Upper lobe of left lung (tissue), 6 donors: ENCODE measurements at regions not wholly inside any gene's neighbourhood (a gene's known extent, or its start where the extent isn't known, plus 50 kb on each side); places are given as distances from the start of the nearest gene placed in this dataset.

Experiments
- ATAC-seq, 2 donors: fragments of 200-7000 bp; cut with Tn5 transposase; one replicate each; pipeline ENCODE4 v1.9.1; 2022; ENCODE audit warnings: mild to moderate bottlenecking in 2 of 2, moderate library complexity in 2 of 2; ENCODE audit not compliant: low FRiP score in 2 of 2
- DNase-seq, 2 donors: peaks; one replicate each; pipeline ENCODE4 v3.0.0-alpha.2; 2019 to 2020
- H3K27ac ChIP-seq, 4 donors: fragments of 200-600 bp; sonication (generic); one replicate each; pipeline ENCODE4 v1.5.1; 2016 to 2019
- H3K27me3 ChIP-seq, 4 donors: fragments of 200-600 bp; sonication (generic); one replicate each; pipeline ENCODE4 v1.5.1; 2017 to 2019
- H3K36me3 ChIP-seq, 4 donors: fragments of 200-600 bp; sonication (generic); one replicate each; pipeline ENCODE4 v1.5.1; 2016 to 2019
- H3K4me1 ChIP-seq, 4 donors: fragments of 200-600 bp; sonication (generic); one replicate each; pipeline ENCODE4 v1.5.1; 2018 to 2019
- H3K4me3 ChIP-seq, 4 donors: fragments of 200-600 bp; sonication (generic); one replicate each; pipeline ENCODE4 v1.5.1; 2017 to 2019; ENCODE audit warnings: mild to moderate bottlenecking in 2 of 4, moderate library complexity in 1 of 4
- H3K9me3 ChIP-seq, 4 donors: fragments of 200-600 bp; sonication (generic); one replicate each; pipeline ENCODE4 v1.5.1; 2018 to 2019
- EP300 ChIP-seq, 4 donors: sonication (generic); formaldehyde crosslinking; IDR thresholded peaks; one replicate each; pipeline ENCODE4 v1.5.1; 2017; ENCODE audit warnings: antibody characterized with exemption in 4 of 4, control low read depth in 2 of 4
- POLR2A ChIP-seq, 4 donors: fragments of 450-650 bp; IDR thresholded peaks; one replicate each; pipeline ENCODE4 v1.5.1; 2016 to 2017; ENCODE audit warnings: antibody characterized with exemption in 4 of 4, mild to moderate bottlenecking in 2 of 4
- POLR2AphosphoS5 ChIP-seq, 2 donors: sonication (generic); formaldehyde crosslinking; IDR thresholded peaks; one replicate each; pipeline ENCODE4 v1.5.1; 2017; ENCODE audit warnings: antibody characterized with exemption in 2 of 2
- WGBS, 2 donors: methylation state at CpG; one replicate each; pipeline ENCODE4 v1.1.5; 2017 to 2018; 5-methylcytosine and 5-hydroxymethylcytosine counted together
- TF ChIP-seq, protein P1 (sequence below), 6 experiments: fragments of 450-650 bp in 4 of 6; fragments of 200-600 bp in 2 of 6; sonication (generic) in 2 of 6; IDR thresholded peaks; one replicate each; pipeline ENCODE4 v1.5.1; 2016 to 2019; ENCODE audit warnings: antibody characterized with exemption in 6 of 6
- donor health status: DM: no; HTN: no; CAD: no; lungs with moderate emphysema.
- donor health status: DM: no; HTN: yes; CAD: no; lungs with severe emphysema.

DNA sequence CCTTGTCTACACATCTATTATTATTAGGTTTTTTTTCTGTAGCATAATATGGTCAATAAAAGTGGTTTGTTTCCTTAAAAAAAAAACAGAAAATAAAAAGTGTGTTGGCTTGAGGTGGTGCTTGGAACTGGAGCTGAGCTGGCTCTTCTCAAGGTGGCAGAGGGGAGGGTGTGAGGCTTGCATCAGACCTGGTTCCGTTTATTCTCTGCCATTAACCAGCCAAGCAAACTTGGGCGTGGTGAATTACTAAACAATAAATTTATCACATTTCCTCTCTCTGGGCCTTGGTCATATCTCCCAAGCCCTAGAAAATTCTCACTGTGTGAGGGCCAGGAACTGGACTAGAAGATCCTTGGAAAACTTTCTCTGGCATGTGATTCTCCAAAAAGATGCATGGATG lies 427.5 kb upstream of the MKI67 start:
- no peak for ATAC-seq
- 50 to 59% methylated on average over 2 of the region's 2 CpGs for WGBS, 2 donors
- Histone ChIP-seq H3K4me3 (no peak overlapping the region), H3K27ac (no peak overlapping the region), H3K4me1 (no peaks in the 10 kb centered on the region), H3K27me3 (no peaks in the 10 kb centered on the region), H3K36me3 (no peaks in the 10 kb centered on the region), H3K9me3 (no peaks in the 10 kb centered on the region)
- TF ChIP-seq POLR2A (IDR thresholded peaks at IDR 0.05) (no peak), POLR2AphosphoS5 (IDR thresholded peaks at IDR 0.05) (no peak), EP300 (IDR thresholded peaks at IDR 0.05) (no peak)
- TF ChIP-seq, protein P1, sequence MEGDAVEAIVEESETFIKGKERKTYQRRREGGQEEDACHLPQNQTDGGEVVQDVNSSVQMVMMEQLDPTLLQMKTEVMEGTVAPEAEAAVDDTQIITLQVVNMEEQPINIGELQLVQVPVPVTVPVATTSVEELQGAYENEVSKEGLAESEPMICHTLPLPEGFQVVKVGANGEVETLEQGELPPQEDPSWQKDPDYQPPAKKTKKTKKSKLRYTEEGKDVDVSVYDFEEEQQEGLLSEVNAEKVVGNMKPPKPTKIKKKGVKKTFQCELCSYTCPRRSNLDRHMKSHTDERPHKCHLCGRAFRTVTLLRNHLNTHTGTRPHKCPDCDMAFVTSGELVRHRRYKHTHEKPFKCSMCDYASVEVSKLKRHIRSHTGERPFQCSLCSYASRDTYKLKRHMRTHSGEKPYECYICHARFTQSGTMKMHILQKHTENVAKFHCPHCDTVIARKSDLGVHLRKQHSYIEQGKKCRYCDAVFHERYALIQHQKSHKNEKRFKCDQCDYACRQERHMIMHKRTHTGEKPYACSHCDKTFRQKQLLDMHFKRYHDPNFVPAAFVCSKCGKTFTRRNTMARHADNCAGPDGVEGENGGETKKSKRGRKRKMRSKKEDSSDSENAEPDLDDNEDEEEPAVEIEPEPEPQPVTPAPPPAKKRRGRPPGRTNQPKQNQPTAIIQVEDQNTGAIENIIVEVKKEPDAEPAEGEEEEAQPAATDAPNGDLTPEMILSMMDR (IDR thresholded peaks at IDR 0.05): no peak
- DNase-seq: no peak

DNA sequence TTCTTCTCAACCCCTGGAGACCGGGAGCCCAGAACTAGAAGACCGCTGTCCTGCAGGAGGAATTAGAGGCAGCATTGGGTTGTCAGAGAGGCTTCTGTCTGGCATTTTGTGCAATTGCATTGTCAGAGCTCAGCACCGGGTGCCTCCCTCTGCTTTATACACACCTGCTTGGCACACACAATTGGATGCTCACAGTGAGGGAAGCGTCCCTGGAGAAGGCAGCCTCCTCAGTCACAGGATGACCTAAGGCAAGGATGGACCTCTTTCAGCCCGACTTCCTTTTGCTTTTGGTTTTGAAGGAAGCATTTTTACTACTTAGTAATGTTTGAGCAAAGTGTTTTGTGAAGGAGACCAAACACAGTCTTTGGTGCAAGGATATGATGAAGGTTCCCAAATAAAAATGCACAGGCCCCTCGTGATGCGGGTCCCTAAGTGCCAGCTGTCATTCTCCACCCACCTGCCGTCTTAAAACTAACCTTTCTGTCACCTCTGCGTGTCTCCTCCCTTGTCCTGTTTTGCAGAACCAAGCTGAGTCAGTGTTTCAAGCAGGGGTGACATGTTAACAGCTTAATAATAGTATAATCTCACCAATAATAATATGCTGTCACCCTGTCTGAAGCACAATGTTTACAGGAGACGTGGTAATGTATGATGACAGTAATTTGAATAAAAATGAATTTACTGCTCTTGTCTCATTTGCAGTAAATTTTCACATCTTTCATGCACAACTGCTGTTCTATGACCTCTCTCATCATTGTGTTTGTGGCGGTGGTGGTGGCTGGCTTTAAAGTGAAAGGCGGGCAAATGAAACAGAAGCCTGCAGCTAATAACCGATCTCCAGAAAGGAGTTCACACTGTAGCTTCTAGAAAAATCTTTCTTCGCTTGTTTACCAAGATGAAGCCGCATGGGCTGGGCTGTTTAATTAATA lies 430.2 kb upstream of the MKI67 start:
- H3K36me3 ChIP-seq: no peaks in the 10 kb centered on the region
- WGBS, 2 donors: 70 to 78% methylated on average over 13 to 15 of the region's 15 CpGs
- ATAC-seq: no peak

DNA sequence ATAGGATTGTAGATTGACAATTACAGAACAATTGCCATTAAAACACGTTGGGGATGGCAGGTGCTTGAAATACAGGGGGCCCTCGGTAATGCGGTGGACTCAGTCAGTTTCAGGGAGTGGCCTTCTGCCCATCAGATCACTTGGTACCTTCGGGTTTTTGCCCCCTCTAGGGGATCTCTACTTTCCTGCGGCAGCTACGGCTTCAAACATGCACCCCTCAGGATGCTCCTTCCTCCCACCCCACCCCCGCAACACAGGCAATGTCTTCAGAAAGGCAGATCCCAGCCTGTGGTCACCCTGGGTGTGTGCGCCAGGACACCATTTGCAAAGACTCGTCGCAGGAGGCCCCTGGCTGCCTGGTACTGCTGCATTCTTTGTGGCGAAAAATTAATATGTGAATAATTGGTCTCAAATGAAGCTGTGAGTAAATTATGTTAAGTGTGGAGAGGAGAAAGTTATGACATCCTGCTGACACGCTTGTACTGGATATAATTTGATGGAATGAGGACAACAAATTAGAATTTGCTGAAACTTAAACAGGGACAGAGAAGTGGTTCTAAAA lies 431.0 kb upstream of the MKI67 start:
- DNase-seq (no peak), ATAC-seq (no peak)
- 65 to 80% methylated on average over 12 of the region's 12 CpGs for whole genome bisulfite sequencing, 2 donors
- no peaks in the 10 kb centered on the region for H3K4me1 ChIP-seq
- no peaks in the 10 kb centered on the region for H3K36me3 ChIP-seq
- H3K27ac ChIP-seq: no peak overlapping the region
- H3K9me3 ChIP-seq: peaks cover 0 to 4% (median 0%) of the 10 kb centered on the region in 4 donors
- TF ChIP-seq POLR2AphosphoS5 (IDR thresholded peaks at IDR 0.05) (no peak), EP300 (IDR thresholded peaks at IDR 0.05) (no peak), POLR2A (IDR thresholded peaks at IDR 0.05) (no peak)
- TF ChIP-seq, protein P1 (IDR thresholded peaks at IDR 0.05): no peak
- no peaks in the 10 kb centered on the region for H3K27me3 ChIP-seq
- no peak overlapping the region for H3K4me3 ChIP-seq

More for the DNA sequence above, 430.2 kb upstream of the MKI67 start:
- H3K27ac ChIP-seq: no peak overlapping the region
- H3K4me3 ChIP-seq: no peak overlapping the region
- TF ChIP-seq EP300 (IDR thresholded peaks at IDR 0.05): no peak
- TF ChIP-seq POLR2A (IDR thresholded peaks at IDR 0.05): no peak
- no peak for TF ChIP-seq POLR2AphosphoS5 (IDR thresholded peaks at IDR 0.05)
- TF ChIP-seq, protein P1 (IDR thresholded peaks at IDR 0.05): no peak
- DNase-seq: no peak
- no peaks in the 10 kb centered on the region for H3K9me3 ChIP-seq
- no peaks in the 10 kb centered on the region for H3K27me3 ChIP-seq
- no peaks in the 10 kb centered on the region for H3K4me1 ChIP-seq

DNA sequence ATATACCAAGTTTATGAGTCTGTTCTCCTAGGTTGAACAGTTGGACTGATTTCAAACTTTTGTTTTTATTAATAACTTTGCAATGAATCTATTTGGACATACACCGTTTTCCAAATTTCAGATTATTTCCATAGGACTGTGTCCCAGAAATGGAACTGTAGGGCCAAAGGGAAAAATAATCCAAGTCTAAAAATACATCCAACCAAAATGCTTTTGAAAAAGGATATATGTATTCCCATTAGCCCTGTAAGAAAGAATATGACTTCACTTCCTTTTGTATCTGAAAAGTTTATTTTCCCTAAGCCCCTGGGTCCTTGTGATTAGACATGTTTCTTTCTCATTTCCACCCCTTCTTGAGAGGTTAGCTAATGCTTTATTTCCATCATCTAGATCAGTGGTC lies 434.2 kb upstream of the MKI67 start:
- 76 to 78% methylated on average over 1 of the region's 1 CpG for WGBS, 2 donors
- DNase-seq: no peak
- Histone ChIP-seq H3K4me1 (no peaks in the 10 kb centered on the region), H3K36me3 (no peaks in the 10 kb centered on the region), H3K9me3 (peaks cover 0 to 4% (median 0%) of the 10 kb centered on the region in 4 donors), H3K27ac (no peak overlapping the region), H3K4me3 (no peak overlapping the region), H3K27me3 (no peaks in the 10 kb centered on the region)
- no peak for ATAC-seq
- TF ChIP-seq POLR2A (IDR thresholded peaks at IDR 0.05) (no peak), POLR2AphosphoS5 (IDR thresholded peaks at IDR 0.05) (no peak), EP300 (IDR thresholded peaks at IDR 0.05) (no peak)
- TF ChIP-seq, protein P1 (IDR thresholded peaks at IDR 0.05): no peak
